ENCODE measurements at regions not wholly inside any gene's neighbourhood (a gene's known extent, or its start where the extent isn't known, plus 50 kb on each side); places are given as distances from the start of the nearest gene placed in this dataset.

- no peak for TF ChIP-seq POLR2A (IDR thresholded peaks at IDR 0.05; ENCODE audit: low read length)
- no peak for TF ChIP-seq GATA1 (IDR thresholded peaks at IDR 0.05; ENCODE audit: low read depth, low read length)
Measured at GRCh38 chr2:9106338-9107167, 100.1 kb upstream of the ASAP2 start.

Measured in erythroblast (primary cell).